Testis (tissue), 2 donors: ENCODE measurements at regions not wholly inside any gene's neighbourhood (a gene's known extent, or its start where the extent isn't known, plus 50 kb on each side); places are given as distances from the start of the nearest gene placed in this dataset.
"Not testable (repeated sequence)": the region's sequence is repeated elsewhere in the genome, so short reads cannot be mapped to it uniquely, and the experiment has no call there.

ENCODE experiments used
- DNase-seq: peaks from one replicate; pipeline ENCODE4 v3.0.0-alpha.2; 2019
- H3K27ac ChIP-seq, 2 donors: fragments of 200-600 bp; sonication (generic); one replicate each; pipeline ENCODE4 v1.5.1; 2019
- H3K27me3 ChIP-seq: fragments of 200-600 bp; sonication (generic); one replicate; pipeline ENCODE4 v1.5.1; 2019
- H3K36me3 ChIP-seq: fragments of 200-600 bp; sonication (generic); one replicate; pipeline ENCODE4 v1.5.1; 2017; ENCODE audit warnings: low read depth; ENCODE audit errors: missing control alignments
- H3K4me1 ChIP-seq: fragments of 200-600 bp; sonication (generic); one replicate; pipeline ENCODE4 v1.5.1; 2019
- H3K4me3 ChIP-seq, 2 donors: fragments of 200-600 bp; sonication (generic); one replicate each; pipeline ENCODE4 v1.5.1; 2017 to 2019
- H3K9me3 ChIP-seq: fragments of 200-600 bp; sonication (generic); one replicate; pipeline ENCODE4 v1.5.1; 2017
- WGBS, 2 donors: methylation state at CpG; one replicate each; pipeline ENCODE4 v1.1.5; 2018; 5-methylcytosine and 5-hydroxymethylcytosine counted together
- intact Hi-C: fragments of 100-400 bp; cut with DNase I; formaldehyde crosslinking; loops from one replicate; pipeline ENCODE4 v1.15.1; 2023; ENCODE audit warnings: low total_unique reads
- small RNA-seq, 2 donors: library from RNA; depleted of rRNA; stranded (forward); fragments of <200 nt; gene quantifications; one replicate each; pipeline ENCODE3, GENCODE V24; 2016

DNA sequence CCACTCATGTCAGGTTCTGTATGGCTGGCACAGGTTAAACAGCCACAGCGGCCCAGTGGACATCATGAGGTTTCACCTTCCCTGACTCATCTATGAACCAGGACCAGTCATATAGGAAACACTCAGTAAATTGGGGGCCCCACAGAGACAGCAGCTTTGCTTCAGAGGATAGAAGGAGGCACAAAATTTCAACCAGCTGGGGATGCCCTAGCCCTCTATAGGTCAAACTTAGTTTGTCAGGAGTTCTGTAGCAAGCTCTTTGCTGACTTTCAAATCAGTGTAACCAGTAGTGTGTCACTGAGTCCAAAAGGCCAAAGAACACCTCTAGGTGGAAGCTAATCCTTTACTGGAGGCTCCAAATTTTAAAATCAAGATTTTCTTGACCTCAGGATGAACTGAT is 4157.8 kb upstream of the TPTE start:
- WGBS, 2 donors = no CpG with 5 or more reads among the region's 1 CpG
- H3K27me3 ChIP-seq, H3K4me1 ChIP-seq, H3K36me3 ChIP-seq, intact Hi-C loops, H3K9me3 ChIP-seq, H3K27ac ChIP-seq, DNase-seq, H3K4me3 ChIP-seq: not testable (repeated sequence)

DNA sequence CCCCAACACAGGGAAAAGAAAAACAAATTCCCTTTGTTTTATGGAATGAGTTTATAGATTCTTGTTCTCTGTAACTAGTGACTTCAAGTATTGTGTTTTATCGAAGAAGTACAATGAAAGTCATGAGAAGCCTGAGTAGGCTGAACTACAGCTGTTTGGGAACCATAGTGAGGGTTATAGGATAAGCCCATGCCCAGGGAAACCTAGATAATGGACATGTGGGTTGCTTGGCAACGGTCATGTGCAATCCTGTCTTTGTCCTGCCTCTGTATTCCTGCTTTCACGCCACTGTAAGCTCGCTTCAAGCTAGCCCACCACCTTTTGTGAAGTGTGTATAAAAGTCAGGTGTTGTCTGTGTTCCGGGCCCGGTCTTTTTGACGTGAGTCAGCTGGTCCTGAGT is 4152.6 kb upstream of the TPTE start:
- peak; percentile 28 for DNase-seq
- intact Hi-C loops, H3K27me3 ChIP-seq, H3K4me1 ChIP-seq, H3K9me3 ChIP-seq, H3K4me3 ChIP-seq, H3K36me3 ChIP-seq: not testable (repeated sequence)
- whole genome bisulfite sequencing, 2 donors = 8 to 11% methylated on average over 3 to 7 of the region's 7 CpGs
- peak overlapping the region; percentile 42 to 80 for H3K27ac ChIP-seq

DNA sequence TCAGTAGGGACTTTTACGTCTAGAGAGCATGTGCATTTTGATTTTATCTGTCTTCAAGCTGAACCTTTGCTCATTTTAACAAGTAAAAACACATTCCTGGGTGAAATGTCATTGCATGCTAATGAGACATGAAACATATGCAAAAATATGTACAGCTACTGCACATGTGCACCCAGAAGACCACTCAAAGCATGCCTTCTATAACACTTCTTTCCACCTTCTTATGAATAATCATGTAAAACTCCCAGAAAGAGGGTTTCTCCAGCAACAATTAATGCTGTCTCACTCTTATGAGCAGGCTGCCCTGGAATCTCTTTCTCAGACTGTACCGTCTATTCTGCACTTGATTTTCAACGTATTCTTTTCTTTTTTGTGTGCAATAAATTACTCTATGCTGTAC is 4148.1 kb upstream of the TPTE start:
- H3K9me3 ChIP-seq, H3K27me3 ChIP-seq, H3K36me3 ChIP-seq, intact Hi-C loops, H3K4me1 ChIP-seq, H3K27ac ChIP-seq, H3K4me3 ChIP-seq: not testable (repeated sequence)
- no CpG with 5 or more reads among the region's 3 CpGs for WGBS, 2 donors
- peak; percentile 9 for DNase-seq

DNA sequence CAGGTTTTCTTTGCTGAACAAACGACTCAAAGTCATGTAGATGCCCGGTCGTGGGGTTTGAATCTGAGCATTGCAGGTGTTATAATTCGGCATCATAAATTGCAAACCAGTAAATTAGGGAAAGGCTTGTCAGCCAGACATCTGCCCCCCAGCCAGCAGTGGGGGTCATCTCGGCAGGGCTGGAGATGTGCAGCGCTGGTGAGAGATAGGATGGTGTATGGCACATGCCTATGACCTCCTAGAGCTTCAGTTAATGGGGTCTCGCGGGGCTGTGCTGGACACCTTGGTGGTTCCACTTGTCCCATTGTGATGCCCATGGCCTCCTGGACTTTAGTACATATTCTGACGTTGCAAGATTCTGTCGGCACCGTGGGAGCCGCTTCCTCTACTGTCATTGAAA is 4147.2 kb upstream of the TPTE start:
- intact Hi-C loops, H3K27me3 ChIP-seq, H3K9me3 ChIP-seq, H3K36me3 ChIP-seq, H3K27ac ChIP-seq, H3K4me3 ChIP-seq, H3K4me1 ChIP-seq: not testable (repeated sequence)
- 21 to 22% methylated on average over 12 of the region's 12 CpGs for WGBS, 2 donors
- DNase-seq = peak; percentile 38

DNA sequence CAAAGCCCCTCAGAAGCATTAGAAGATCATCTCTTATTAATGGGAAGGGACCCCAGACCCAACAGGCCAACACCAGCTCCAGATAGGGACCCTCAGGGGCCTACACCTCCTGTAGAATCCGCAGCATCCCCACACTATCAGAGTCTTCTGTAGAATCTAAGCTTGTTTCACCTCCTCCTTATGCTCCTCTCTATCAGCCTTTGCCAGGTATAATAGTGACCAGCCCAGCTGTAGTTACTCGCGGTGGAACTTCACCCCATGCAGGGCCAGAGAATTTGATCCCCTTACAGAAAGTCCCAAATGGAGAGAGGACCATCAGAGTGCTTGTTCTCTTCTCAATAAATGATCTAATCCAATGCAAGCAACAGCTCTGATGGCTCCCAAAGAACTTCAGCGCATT is 4146.5 kb upstream of the TPTE start:
- H3K27ac ChIP-seq, H3K4me3 ChIP-seq, H3K36me3 ChIP-seq, intact Hi-C loops, H3K4me1 ChIP-seq, H3K27me3 ChIP-seq, H3K9me3 ChIP-seq: not testable (repeated sequence)
- DNase-seq = peak; percentile 12
- 60 to 66% methylated on average over 4 of the region's 4 CpGs for WGBS, 2 donors

DNA sequence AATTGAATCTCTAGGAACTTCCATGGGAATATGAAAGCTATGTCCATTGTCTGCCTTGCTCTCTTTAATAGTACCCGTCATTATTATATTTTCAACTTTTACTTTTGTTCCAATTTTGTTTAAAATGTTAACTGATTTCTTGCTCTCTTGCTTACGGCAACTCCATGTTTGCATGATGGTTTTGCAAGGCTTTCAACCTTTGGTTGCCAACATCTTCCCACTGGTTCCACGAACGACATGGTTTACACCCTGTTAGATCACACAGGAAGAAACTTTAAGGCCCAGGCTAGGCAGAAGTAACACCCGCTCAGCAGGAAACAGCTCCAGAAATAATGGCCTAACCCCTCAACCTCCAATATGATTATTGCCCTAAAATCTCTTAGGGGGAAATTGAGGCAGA is 4145.6 kb upstream of the TPTE start:
- H3K27ac ChIP-seq, H3K36me3 ChIP-seq, H3K4me1 ChIP-seq, intact Hi-C loops, H3K9me3 ChIP-seq, H3K27me3 ChIP-seq, DNase-seq, H3K4me3 ChIP-seq: not testable (repeated sequence)
- WGBS, 2 donors = 49 to 53% methylated on average over 4 to 5 of the region's 5 CpGs

DNA sequence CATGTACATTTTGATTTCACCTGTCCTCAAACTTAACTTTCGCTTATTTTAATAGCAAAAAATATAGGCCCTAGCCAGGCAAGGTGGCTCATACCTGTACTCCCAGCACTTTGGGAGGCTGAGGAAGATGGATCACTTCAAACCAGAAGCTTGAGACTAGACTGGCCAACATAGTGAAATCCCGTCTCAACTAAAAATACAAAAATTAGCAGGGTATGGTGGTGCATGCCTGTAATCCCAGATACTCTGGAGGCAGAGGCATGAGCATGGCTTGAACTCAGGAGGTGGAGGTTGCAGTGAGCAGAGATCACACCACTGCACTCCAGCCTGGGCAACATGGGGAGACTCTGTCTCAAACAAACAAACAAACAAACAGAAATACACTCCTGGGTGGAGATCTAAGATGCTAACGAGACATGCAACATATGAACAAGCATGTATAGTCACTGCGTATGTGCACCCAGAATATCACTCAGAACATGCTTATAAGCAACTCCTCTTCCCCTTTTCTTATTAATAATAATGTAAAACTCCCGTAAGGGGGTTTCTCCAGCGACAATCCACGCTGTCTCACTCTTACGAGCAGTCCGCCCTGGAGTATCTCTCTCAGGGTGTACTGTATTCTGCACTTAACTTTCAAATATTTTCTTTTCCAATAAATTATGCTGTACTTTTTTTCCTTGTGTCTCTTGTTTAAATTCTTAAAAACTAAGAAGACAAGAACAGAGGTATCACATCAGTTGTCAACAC is 4144.9 kb upstream of the TPTE start:
- H3K4me1 ChIP-seq, H3K4me3 ChIP-seq, intact Hi-C loops, H3K27me3 ChIP-seq, H3K9me3 ChIP-seq, H3K27ac ChIP-seq, H3K36me3 ChIP-seq: not testable (repeated sequence)
- peak; percentile 9 for DNase-seq
- 60 to 65% methylated on average over 9 of the region's 9 CpGs for WGBS, 2 donors

Small RNAs in the stretch of these regions (small RNA-seq; reads per million reads assigned to genes)
- gene RF00019 = 0 reads per million in 2 donors
